Trophoblast cell (in vitro differentiated cells and primary cell): ENCODE measurements at regions not wholly inside any gene's neighbourhood (a gene's known extent, or its start where the extent isn't known, plus 50 kb on each side); places are given as distances from the start of the nearest gene placed in this dataset.

Source experiments
- DNase-seq, 2 donors: peaks; one replicate each; pipeline ENCODE4 v3.0.0-alpha.2; 2016
- H2AFZ ChIP-seq: 2 replicates; pipeline ENCODE4 v1.6.1; 2013; ENCODE audit warnings: low read length, moderate library complexity, mild to moderate bottlenecking; ENCODE audit not compliant: insufficient read depth, poor library complexity
- H2AK5ac ChIP-seq: 2 replicates; pipeline ENCODE4 v1.6.1; 2013; ENCODE audit warnings: mild to moderate bottlenecking, low read length
- H2BK120ac ChIP-seq: 2 replicates; pipeline ENCODE4 v1.6.1; 2013; ENCODE audit warnings: low read length, mild to moderate bottlenecking, moderate library complexity; ENCODE audit not compliant: insufficient read depth, poor library complexity
- H2BK12ac ChIP-seq: 2 replicates; pipeline ENCODE4 v1.6.1; 2013; ENCODE audit warnings: mild to moderate bottlenecking, low read length, moderate library complexity
- H2BK5ac ChIP-seq: 2 replicates; pipeline ENCODE4 v1.6.1; 2013; ENCODE audit warnings: low read length, low read depth, moderate library complexity, mild to moderate bottlenecking; ENCODE audit not compliant: poor library complexity
- H3K14ac ChIP-seq: 2 replicates; pipeline ENCODE4 v1.6.1; 2013; ENCODE audit warnings: mild to moderate bottlenecking, low read length
- H3K18ac ChIP-seq: 2 replicates; pipeline ENCODE4 v1.6.1; 2013; ENCODE audit warnings: mild to moderate bottlenecking, low read length
- H3K23ac ChIP-seq: 2 replicates; pipeline ENCODE4 v1.6.1; 2013; ENCODE audit warnings: low read length
- H3K27ac ChIP-seq: 2 replicates; pipeline ENCODE4 v1.5.1; 2013; ENCODE audit warnings: low read depth, mild to moderate bottlenecking, inconsistent platforms, low read length, moderate library complexity
- H3K27me3 ChIP-seq: 2 replicates; pipeline ENCODE4 v1.6.1; 2013; ENCODE audit warnings: inconsistent platforms, mild to moderate bottlenecking, low read length, moderate library complexity; ENCODE audit not compliant: insufficient read depth
- H3K36me3 ChIP-seq, 2 experiments: 1 replicate in 1 of 2; 2 replicates in 1 of 2; pipeline ENCODE4 v1.6.1; 2013; ENCODE audit warnings: low read length in 2 of 2, mild to moderate bottlenecking in 2 of 2, moderate library complexity in 1 of 2; ENCODE audit not compliant: insufficient read depth in 2 of 2, control insufficient read depth in 1 of 2
- H3K4ac ChIP-seq: 2 replicates; pipeline ENCODE4 v1.6.1; 2013; ENCODE audit warnings: low read depth, mild to moderate bottlenecking, low read length, moderate library complexity
- H3K4me1 ChIP-seq, 2 experiments: 1 replicate in 1 of 2; 2 replicates in 1 of 2; pipeline ENCODE4 v1.6.1; 2013; ENCODE audit warnings: low read length in 2 of 2, mild to moderate bottlenecking in 2 of 2, moderate library complexity in 1 of 2; ENCODE audit not compliant: insufficient read depth in 2 of 2, control insufficient read depth in 1 of 2
- H3K4me2 ChIP-seq: 2 replicates; pipeline ENCODE4 v1.6.1; 2013; ENCODE audit warnings: inconsistent platforms, mild to moderate bottlenecking, low read length, moderate library complexity
- H3K4me3 ChIP-seq: 2 replicates; pipeline ENCODE4 v1.5.1; 2013; ENCODE audit warnings: mild to moderate bottlenecking, low read depth, low read length, inconsistent platforms
- H3K79me1 ChIP-seq: one replicate; pipeline ENCODE4 v1.6.1; 2013; ENCODE audit warnings: low read length
- H3K79me2 ChIP-seq: 2 replicates; pipeline ENCODE4 v1.6.1; 2013; ENCODE audit warnings: low read length, mild to moderate bottlenecking; ENCODE audit not compliant: control insufficient read depth, insufficient read depth, poor library complexity
- H3K9ac ChIP-seq: 2 replicates; pipeline ENCODE4 v1.6.1; 2013; ENCODE audit warnings: mild to moderate bottlenecking, low read length
- H3K9me3 ChIP-seq: 2 replicates; pipeline ENCODE4 v1.6.1; 2013; ENCODE audit warnings: low read depth, mild to moderate bottlenecking, control low read depth, inconsistent platforms, low read length; ENCODE audit not compliant: insufficient read depth
- H4K12ac ChIP-seq: 2 replicates; pipeline ENCODE4 v1.6.1; 2013; ENCODE audit warnings: low read depth, mild to moderate bottlenecking, low read length, moderate library complexity
- H4K8ac ChIP-seq: 2 replicates; pipeline ENCODE4 v1.6.1; 2013; ENCODE audit warnings: low read depth, mild to moderate bottlenecking, low read length, moderate library complexity
- H4K91ac ChIP-seq: one replicate; pipeline ENCODE4 v1.6.1; 2013; ENCODE audit warnings: low read depth, mild to moderate bottlenecking, low read length, moderate library complexity
- WGBS: extraction: QIAGEN DNeasy Blood & Tissue Kit; methylation state at CpG from one replicate; pipeline ENCODE4 v1.1.7; 2013; ENCODE audit warnings: missing lambda C conversion rate; ENCODE audit not compliant: insufficient read length, insufficient coverage; ENCODE audit errors: extremely low coverage; 5-methylcytosine and 5-hydroxymethylcytosine counted together

- no peak overlapping the region for H3K18ac ChIP-seq
- H3K4ac ChIP-seq, result no peak overlapping the region
- WGBS, result no CpG with 5 or more reads among the region's 10 CpGs
- no peak overlapping the region for H4K12ac ChIP-seq
- no peak overlapping the region for H2BK12ac ChIP-seq
- no peak overlapping the region for H2AK5ac ChIP-seq
- H3K9ac ChIP-seq, result no peak overlapping the region
- H3K4me1 ChIP-seq, result peaks cover 0 to 2% of the 10 kb centered on the region in 2 experiments
- H3K4me2 ChIP-seq, result no peak overlapping the region
- H3K14ac ChIP-seq, result no peak overlapping the region
- no peak overlapping the region for H4K91ac ChIP-seq
- no peak overlapping the region for H2AFZ ChIP-seq
- no peaks in the 10 kb centered on the region for H3K9me3 ChIP-seq
- H3K4me3 ChIP-seq, result no peak overlapping the region
- H3K36me3 ChIP-seq, result no peaks in the 10 kb centered on the region
- DNase-seq, result no peak
- H3K23ac ChIP-seq, result no peak overlapping the region
- H3K79me1 ChIP-seq, result no peaks in the 10 kb centered on the region
- H3K27ac ChIP-seq, result no peak overlapping the region
- no peak overlapping the region for H2BK5ac ChIP-seq
- no peak overlapping the region for H2BK120ac ChIP-seq
- no peaks in the 10 kb centered on the region for H3K79me2 ChIP-seq
- H4K8ac ChIP-seq, result no peak overlapping the region
- H3K27me3 ChIP-seq, result no peaks in the 10 kb centered on the region
These were observed 268.1 kb downstream of the SOX9 start for GRCh38 chr17:72388765-72389473.

- Histone ChIP-seq H3K9me3 (no peaks in the 10 kb centered on the region), H3K27me3 (no peaks in the 10 kb centered on the region), H3K14ac (no peak overlapping the region), H3K79me2 (no peaks in the 10 kb centered on the region), H3K79me1 (no peaks in the 10 kb centered on the region), H3K4me1 (peaks cover 0 to 2% of the 10 kb centered on the region in 2 experiments), H2AK5ac (no peak overlapping the region), H2BK5ac (no peak overlapping the region), H3K23ac (no peak overlapping the region), H3K4ac (no peak overlapping the region), H3K36me3 (no peaks in the 10 kb centered on the region), H3K4me2 (no peak overlapping the region), H4K8ac (no peak overlapping the region), H2BK12ac (no peak overlapping the region), H4K12ac (no peak overlapping the region), H2BK120ac (no peak overlapping the region), H3K9ac (no peak overlapping the region), H2AFZ (no peak overlapping the region), H4K91ac (no peak overlapping the region), H3K4me3 (no peak overlapping the region), H3K18ac (no peak overlapping the region), H3K27ac (no peak overlapping the region)
- whole genome bisulfite sequencing, result no CpG with 5 or more reads among the region's 3 CpGs
- peak; percentile 65 to 93 for DNase-seq
These were observed 270.1 kb downstream of the SOX9 start for GRCh38 chr17:72390675-72391508.

GRCh38 chr17:72392056-72393010, 271.5 kb downstream of the SOX9 start:
- WGBS, result no CpG with 5 or more reads among the region's 18 CpGs

GRCh38 chr17:72393553-72393952, 272.7 kb downstream of the SOX9 start:
- no peaks in the 10 kb centered on the region for H3K79me1 ChIP-seq
- no peak overlapping the region for H3K4me3 ChIP-seq
- H3K18ac ChIP-seq, result no peak overlapping the region
- H4K12ac ChIP-seq, result no peak overlapping the region
- H2BK5ac ChIP-seq, result no peak overlapping the region
- no peak overlapping the region for H4K8ac ChIP-seq
- no peak for DNase-seq
- H3K9me3 ChIP-seq, result no peaks in the 10 kb centered on the region
- H4K91ac ChIP-seq, result no peak overlapping the region
- no peaks in the 10 kb centered on the region for H3K4me1 ChIP-seq
- no peak overlapping the region for H2BK12ac ChIP-seq
- no peaks in the 10 kb centered on the region for H3K27me3 ChIP-seq
- no peak overlapping the region for H3K23ac ChIP-seq
- H2BK120ac ChIP-seq, result no peak overlapping the region
- H3K9ac ChIP-seq, result no peak overlapping the region
- H3K4me2 ChIP-seq, result no peak overlapping the region
- no peak overlapping the region for H2AK5ac ChIP-seq
- H2AFZ ChIP-seq, result no peak overlapping the region
- WGBS, result no CpG with 5 or more reads among the region's 2 CpGs
- no peaks in the 10 kb centered on the region for H3K79me2 ChIP-seq
- H3K27ac ChIP-seq, result no peak overlapping the region
- H3K36me3 ChIP-seq, result no peaks in the 10 kb centered on the region
- no peak overlapping the region for H3K4ac ChIP-seq
- no peak overlapping the region for H3K14ac ChIP-seq

More at GRCh38 chr17:72392056-72393010, 271.5 kb downstream of the SOX9 start:
- no peak overlapping the region for H3K27ac ChIP-seq
- H4K91ac ChIP-seq, result no peak overlapping the region
- H3K9me3 ChIP-seq, result no peaks in the 10 kb centered on the region
- no peak overlapping the region for H3K4me2 ChIP-seq
- no peak overlapping the region for H2AFZ ChIP-seq
- H2BK12ac ChIP-seq, result no peak overlapping the region
- no peaks in the 10 kb centered on the region for H3K79me2 ChIP-seq
- no peak overlapping the region for H2BK120ac ChIP-seq
- H3K23ac ChIP-seq, result no peak overlapping the region
- H2AK5ac ChIP-seq, result no peak overlapping the region
- H3K4ac ChIP-seq, result no peak overlapping the region
- H3K4me3 ChIP-seq, result no peak overlapping the region
- DNase-seq, result no peak
- H3K18ac ChIP-seq, result no peak overlapping the region
- no peak overlapping the region for H3K14ac ChIP-seq
- no peak overlapping the region for H4K8ac ChIP-seq
- H3K79me1 ChIP-seq, result no peaks in the 10 kb centered on the region
- H2BK5ac ChIP-seq, result no peak overlapping the region
- H3K9ac ChIP-seq, result no peak overlapping the region
- no peaks in the 10 kb centered on the region for H3K27me3 ChIP-seq
- H3K4me1 ChIP-seq, result peaks cover 0 to 2% of the 10 kb centered on the region in 2 experiments
- H3K36me3 ChIP-seq, result no peaks in the 10 kb centered on the region
- H4K12ac ChIP-seq, result no peak overlapping the region
